DND-41 (cell line): ENCODE measurements at regions not wholly inside any gene's neighbourhood (a gene's known extent, or its start where the extent isn't known, plus 50 kb on each side); places are given as distances from the start of the nearest gene placed in this dataset.
"Not testable (repeated sequence)": the region's sequence is repeated elsewhere in the genome, so short reads cannot be mapped to it uniquely, and the experiment has no call there.

Source experiments
- EZH2 ChIP-seq: IDR thresholded peaks from 3 replicates; pipeline ENCODE4 v1.6.1; 2012; ENCODE audit warnings: borderline replicate concordance, low read depth, mild to moderate bottlenecking, moderate library complexity, low read length, inconsistent platforms; ENCODE audit not compliant: severe bottlenecking
- TF ChIP-seq, protein P1 (sequence below): IDR thresholded peaks from 2 replicates; pipeline ENCODE4 v1.5.1; 2012; ENCODE audit warnings: borderline replicate concordance, low read length, moderate library complexity, mild to moderate bottlenecking; ENCODE audit not compliant: poor library complexity, severe bottlenecking; ENCODE audit errors: extremely low read depth

GRCh38 chr15:84120903-84121302, 114.7 kb upstream of the GOLGA6L4 start:
- TF ChIP-seq, protein P1, sequence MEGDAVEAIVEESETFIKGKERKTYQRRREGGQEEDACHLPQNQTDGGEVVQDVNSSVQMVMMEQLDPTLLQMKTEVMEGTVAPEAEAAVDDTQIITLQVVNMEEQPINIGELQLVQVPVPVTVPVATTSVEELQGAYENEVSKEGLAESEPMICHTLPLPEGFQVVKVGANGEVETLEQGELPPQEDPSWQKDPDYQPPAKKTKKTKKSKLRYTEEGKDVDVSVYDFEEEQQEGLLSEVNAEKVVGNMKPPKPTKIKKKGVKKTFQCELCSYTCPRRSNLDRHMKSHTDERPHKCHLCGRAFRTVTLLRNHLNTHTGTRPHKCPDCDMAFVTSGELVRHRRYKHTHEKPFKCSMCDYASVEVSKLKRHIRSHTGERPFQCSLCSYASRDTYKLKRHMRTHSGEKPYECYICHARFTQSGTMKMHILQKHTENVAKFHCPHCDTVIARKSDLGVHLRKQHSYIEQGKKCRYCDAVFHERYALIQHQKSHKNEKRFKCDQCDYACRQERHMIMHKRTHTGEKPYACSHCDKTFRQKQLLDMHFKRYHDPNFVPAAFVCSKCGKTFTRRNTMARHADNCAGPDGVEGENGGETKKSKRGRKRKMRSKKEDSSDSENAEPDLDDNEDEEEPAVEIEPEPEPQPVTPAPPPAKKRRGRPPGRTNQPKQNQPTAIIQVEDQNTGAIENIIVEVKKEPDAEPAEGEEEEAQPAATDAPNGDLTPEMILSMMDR: not testable (repeated sequence)
- not testable (repeated sequence) for TF ChIP-seq EZH2
